Fibroblast of skin of right biceps (primary cell): ENCODE measurements at regions not wholly inside any gene's neighbourhood (a gene's known extent, or its start where the extent isn't known, plus 50 kb on each side); places are given as distances from the start of the nearest gene placed in this dataset.
A peak's percentile ranks its signal among the peaks of the same experiment; 100 is the strongest.

Experiments
- DNase-seq: peaks from one replicate; pipeline ENCODE4 v3.0.0-alpha.2; 2013

DNA sequence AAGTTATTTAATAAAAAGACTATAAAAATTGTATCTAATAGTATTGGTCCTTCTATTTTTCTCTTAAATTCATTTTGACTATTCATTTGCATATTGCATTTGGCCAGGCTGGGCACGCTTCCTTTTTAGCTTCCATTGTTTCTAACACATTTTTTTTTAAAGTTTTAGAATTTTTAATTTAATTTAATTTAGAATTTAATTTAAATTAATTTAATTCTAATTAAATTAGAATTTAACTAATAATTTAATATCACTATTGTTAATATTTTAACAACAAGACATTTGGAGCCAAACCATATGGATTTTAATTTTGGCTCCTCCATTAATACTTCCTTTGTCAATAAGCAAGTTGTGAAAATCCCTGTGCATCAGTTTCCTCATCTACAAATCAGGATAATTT, 856.9 kb upstream of the SEL1L start:
- DNase-seq, result no peak

DNA sequence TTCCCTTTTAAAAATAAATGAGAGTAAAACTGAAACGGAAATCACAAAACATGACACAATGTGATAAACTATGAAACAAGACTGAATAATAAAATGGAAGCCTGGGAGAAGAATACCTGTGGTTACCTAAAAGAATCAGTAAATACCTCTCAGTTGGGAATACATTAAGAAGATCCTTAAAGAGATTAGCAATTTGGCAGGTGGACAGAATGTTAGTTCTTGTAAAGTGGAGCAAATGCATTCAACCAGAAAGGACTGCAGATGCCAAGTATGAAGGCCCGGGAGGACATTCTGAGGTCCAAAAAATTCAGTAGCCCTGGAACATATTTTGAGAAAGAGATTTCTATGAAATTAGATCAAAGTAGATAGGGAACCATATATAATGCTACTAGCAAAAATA, 861.3 kb upstream of the SEL1L start:
- no peak for DNase-seq

DNA sequence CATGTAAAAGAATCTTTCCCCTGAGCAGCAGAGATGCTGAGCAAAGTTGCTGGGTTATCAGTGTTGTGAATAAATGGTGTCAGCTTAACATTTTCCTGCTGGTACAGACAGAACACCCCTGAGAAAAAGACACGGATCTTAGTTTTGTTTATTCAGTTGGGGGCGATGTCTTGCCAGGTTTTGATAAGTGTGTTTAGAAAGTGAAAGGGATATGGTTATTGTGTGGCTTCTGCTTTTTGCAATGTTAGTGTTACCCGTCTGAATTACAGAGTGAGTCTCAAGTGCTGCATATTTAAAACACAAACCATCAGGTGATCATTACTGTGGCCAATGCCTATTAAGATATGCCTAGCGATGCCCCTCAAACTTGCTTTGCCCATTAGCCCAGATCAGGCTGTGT, 864.6 kb upstream of the SEL1L start:
- DNase-seq, result no peak

DNA sequence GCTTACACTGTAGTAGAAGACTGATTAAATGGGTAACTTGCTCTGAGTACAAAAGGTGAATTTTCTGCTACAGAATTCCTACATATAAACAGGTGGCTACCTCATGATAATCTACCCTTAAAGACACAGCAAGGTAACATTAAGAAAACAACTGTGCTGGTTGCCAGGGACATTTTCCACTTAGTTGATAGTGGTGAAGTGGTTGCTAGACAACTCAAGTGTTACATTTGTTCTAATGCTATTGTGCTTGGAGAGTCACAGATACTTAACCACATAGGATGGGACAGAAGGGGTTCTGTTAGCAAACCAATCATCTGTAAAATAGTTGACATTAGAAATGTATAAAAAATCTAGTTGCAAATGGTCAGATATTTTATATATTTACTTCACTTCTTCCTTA, 870.3 kb upstream of the SEL1L start:
- no peak for DNase-seq

DNA sequence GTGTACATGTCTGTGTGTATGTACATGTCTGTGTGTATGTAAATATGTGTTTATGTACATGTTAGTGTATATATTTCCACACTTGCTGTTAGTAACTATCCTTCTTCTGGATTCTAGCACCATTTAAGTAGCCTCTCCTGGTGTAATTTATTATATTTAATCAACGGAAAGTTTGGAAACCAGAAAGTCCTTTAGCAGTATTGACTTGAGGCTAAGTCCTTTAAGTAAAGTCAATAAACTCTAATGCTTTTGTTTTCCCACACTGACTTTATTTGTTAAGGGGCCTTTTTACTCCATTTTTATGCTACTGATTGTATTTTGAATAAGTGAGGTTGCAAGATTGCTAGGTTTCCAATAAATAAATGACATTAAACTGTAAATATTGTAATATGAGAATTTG, 876.4 kb upstream of the SEL1L start:
- no peak for DNase-seq

DNA sequence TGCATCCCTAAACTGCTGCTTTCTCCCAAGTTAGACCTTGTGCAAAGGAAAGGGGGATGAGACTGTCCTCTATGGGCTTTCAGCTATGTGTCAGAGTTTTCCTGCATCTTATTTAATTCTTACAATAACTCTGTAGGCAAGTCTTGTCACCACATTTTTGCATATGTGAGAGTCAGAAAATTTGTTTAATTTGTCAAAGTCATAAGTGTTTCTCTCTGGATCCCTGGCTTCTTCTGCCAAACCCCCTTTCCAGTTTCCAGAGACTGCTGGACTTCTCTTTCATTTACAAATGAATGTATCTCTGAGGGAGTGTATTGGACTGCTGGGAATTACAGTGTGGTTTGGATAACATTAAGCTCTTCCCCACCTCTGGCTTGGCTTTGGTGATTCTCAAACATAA, 877.6 kb upstream of the SEL1L start:
- DNase-seq, result no peak

DNA sequence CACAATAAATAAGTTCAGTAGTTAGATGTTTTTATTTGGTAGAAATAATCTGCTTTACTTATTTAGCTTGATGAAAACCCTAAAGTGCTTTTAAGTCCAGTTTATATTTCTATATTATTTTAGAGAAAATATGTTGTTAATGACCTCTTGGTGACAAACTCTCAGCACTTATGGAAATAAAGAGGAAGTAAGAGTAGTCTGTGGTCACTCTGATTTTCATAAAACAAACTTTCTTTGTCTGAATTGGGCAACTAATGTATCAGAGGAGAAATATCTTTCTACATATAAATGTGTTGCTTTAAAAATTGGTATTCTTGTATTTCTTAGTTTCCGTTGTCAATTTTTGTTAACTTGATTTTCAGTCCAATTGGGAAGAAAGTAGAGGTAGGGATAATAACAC, 878.9 kb upstream of the SEL1L start:
- no peak for DNase-seq

DNA sequence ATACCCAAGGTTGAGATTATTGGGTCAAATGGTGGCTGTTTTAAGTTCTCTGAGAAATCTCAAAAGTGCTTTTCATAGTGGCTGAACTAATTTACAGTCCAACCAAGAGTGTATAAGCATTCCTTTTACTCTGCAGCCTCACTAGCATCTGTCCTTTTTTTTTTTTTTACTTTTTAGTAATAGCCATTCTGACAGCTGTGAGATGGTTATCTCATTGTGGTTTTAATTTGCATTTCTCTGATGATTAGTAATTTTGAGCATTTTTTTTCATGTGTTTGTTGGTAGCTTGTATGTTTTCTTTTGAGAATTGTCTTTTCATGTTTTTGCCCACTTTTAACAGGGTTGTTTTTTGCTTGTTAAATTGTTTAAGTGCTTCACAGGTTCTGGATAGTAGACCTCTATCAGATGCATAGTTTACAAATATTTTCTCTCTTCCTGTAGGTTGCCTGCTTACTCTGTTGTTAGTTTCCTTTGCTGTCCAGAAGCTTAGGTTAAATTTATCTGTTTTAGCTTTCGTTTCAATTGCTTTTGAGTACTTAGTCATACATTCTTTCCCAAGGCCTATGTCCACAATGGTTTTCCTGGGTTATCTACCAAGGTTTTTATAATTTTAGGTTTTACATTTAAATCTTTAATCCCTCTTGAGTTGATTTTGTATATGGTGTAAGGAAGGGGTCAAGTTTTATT, 881.3 kb upstream of the SEL1L start:
- DNase-seq, result no peak

DNA sequence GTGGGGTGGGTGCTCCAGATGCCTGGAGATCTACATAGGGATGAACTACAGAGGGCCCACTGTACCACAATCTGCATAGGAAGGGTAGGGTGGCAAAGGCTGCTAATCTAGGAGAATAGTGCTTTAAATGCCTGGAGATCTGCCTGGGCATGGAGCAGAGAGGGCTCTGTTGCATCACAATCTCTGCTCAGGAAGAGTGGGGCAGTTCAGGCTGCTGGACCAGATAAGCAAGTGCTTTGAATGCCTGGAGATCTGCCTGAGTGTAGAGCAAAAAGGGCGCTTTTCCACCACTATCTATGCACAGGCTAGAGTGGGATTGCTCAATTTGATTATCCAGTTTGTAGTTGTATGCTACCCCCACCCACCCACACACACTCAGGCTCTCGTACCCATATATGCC, 886.3 kb upstream of the SEL1L start:
- no peak for DNase-seq

DNA sequence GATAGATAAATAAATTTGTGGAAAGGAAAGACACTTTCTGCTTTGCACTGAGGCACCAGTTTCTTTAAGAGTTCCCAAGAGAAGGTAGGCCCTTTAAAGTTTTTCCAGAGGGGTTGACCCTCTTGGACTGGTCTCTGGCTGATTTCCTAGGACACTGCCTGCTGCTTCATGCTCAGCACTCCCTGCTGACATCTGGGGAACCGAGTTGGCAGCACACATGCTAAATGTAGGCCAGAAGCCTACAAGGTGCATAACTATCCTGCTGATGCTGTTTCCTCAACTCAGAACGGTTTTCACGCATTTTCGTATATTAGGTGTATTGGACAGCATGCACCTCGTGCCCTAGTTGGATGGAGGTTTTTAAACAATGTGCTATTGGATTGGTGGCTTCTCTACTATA, 887.2 kb upstream of the SEL1L start:
- no peak for DNase-seq

DNA sequence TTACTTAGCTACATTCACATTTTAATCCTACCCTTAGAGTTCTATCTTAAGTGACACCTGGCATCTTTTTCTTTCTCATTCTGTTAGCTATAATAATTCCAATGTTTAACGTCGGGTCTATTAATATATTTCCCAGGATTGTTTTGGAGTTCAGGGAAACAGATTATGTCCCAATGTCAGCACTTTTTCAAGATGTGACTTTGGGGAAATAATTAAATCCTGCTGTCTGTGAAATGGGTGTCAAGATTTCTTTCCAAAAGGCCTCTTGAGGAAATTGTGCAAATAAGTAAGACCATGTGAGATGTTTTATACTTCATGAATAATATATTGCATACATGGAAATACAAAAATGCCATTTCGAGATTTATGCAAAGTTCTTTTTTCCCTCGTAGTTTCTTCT, 887.6 kb upstream of the SEL1L start:
- no peak for DNase-seq

DNA sequence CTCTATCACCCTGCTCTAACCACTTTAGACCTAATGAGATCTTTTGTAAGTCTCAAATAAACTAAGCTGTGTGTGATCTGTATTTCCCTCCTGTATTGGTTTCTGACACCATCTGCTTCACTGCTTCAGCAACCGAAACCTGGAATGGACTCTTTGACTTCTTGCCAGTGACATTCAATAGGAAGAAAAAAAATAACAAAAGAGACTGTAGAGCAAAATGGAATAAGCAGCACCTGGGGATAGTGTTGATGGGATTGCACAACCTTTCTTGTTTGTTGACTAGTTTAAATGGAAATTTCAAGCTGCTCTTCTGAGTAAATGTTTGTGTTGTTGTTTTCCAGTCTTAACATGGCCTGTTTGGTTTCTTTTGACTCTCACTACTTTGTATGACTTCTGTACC, 888.6 kb upstream of the SEL1L start:
- DNase-seq, result no peak

DNA sequence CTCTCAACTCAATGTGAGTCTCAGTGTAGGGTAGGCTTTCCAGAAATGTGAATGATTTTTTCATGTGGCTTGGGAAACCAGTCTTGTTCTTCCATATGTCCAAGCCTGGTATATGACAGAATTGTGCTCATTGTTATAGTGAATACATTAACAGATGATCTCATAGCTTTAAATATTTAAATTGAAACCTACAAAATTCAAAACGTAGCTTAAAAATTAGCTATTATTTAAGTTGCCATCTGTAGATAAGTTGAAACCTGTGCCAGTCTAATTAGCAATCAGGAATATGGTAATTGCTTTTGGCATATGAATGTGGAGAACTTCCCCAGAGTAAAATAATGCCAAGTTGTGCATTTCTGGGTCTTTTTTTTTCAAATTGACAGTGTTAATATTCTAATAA, 891.6 kb upstream of the SEL1L start:
- no peak for DNase-seq

DNA sequence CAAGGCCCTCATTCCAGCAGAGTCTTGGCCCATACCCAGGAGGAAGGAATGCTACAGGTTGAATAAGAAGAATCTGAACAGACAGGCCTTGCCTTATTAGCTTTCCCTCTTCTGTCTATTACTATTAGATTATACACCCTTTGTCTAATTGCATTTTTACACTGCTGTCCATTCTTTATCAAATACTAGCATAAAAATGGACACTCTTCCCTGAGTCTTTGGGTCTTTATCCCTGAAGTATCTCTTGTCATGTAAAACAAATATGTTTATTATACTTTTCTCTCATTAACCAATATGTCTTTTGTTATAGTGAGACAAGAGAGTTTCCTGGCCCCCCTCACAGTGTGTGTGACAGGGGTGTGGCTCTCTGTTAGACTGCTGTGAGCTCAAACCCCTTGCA, 897.4 kb upstream of the SEL1L start:
- no peak for DNase-seq

DNA sequence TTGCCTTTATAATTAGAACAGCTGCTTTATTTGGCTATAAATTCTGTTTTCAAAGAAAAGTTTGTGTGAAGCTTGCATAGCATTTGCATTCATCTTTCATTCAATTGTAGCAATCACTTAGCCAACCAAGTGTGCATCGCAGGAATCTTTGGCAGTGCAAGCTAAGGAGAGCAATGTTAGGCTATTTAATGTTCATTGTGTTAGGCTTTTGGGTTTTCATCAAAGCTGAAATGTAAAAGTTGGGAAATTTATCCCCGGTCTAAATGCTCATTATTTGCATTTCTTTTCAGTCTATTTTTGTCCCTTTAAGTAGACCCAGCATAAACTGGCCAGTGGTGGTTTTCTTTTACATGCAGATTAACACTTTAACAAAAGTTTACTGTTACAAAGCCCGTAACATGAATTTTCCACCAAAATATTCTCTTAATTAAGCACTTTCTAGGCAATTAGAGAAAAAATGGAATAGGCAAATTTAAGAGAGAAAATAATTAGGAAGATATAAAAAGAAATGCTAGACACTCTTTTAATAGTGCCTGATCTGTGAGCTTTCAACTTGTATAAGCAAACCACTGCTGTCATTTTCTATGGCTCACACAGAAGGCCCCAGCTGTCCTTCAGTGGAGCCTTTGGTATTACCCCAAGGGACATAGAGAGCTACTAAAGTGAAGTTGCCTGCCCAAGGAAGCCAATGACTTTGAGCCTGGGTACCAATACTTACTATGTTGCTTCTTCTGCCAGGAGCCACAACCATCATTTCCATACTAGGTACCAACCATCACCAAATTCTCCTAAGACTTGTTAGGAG, 898.9 kb upstream of the SEL1L start:
- DNase-seq, result no peak

DNA sequence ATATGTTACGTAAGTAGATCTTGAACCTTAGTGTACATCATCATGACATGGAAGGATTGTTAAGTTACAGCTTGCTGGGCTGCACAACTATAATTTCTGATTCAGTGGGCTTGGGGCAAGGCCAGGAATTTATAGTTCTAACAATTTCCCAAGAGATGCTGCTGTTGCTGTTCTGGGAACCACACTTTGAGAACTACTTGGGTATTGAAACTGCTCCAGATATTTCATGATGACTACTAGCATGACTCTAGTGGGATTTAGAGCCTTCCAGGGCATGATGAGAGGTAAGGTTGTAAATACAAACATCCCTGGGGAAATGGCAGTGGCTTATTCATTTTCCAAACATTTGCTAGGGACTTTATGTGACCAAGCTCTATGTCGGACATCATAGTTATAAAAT, 904.8 kb upstream of the SEL1L start:
- peak; percentile 58 for DNase-seq

DNA sequence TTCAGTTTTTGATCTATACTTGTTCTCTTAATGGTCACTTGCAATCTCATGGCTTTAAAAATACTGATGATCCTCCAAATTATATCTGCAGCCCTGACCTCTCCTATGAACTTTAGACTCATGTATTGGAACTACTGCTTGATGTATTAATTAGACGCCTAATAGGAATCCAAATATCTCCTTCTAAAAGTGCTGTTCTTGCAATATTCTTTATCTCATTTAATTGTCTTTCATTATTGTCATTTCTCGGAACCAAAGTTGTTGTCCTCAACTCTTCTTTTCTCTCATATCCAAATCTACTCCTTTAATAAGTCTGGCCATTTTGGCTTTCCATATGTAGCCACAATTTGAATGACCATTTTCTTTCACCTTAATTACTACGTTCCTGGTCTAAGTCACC, 907.6 kb upstream of the SEL1L start:
- DNase-seq, result no peak

DNA sequence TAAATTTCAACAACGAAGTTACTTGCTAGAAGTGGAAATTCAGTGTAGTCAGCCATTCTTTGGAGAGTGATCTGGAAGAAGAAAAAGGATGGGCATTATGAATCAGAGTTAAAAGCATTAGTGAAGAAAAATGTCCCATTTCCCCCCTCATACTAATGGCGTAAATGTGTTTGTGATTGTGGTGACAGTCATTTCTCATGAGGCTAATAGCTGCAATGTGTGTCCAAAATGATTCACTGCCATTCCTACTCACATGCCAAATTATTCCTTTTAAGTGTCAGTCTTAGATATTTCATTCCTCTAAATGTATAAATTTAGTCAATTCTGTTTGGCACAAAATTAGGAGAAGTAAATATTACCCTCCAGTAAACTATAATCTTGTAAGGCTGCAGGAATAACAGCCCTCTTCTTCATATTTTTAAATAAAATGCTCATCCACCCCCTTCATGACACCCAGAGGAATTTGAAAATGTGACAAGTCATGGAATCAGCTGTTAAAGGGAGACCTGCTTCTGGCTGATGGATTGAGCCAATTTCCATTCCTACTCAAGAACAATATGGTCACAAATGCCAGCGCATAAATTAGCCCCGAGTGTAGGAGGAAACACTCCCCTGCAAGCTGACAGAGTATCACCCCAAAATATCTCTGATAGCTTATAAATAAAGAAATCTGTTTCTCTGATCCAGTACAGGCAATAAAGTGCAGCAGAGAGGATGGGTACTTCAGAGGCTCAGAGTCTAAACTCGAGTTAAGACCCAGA, 912.3 kb upstream of the SEL1L start:
- DNase-seq, result peak; percentile 36

DNA sequence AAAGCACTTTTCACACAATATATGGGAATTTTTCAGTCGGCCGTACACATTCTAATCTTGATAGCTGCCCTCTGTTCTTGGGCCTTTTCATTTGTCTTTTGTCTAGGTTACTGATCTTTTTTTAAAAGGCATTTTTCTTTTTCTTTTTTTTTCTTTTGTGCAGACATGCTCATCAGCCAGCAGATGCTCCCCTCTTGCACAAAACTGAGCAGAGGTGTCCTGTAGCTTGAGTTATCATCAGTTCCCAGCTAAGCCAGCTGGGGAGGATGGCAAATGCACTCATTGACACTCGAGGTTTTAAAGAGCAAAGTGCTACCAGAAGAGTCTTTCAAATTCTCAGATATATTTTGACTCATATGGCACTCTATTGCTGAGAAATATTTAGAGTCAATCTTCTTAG, 913.9 kb upstream of the SEL1L start:
- no peak for DNase-seq

DNA sequence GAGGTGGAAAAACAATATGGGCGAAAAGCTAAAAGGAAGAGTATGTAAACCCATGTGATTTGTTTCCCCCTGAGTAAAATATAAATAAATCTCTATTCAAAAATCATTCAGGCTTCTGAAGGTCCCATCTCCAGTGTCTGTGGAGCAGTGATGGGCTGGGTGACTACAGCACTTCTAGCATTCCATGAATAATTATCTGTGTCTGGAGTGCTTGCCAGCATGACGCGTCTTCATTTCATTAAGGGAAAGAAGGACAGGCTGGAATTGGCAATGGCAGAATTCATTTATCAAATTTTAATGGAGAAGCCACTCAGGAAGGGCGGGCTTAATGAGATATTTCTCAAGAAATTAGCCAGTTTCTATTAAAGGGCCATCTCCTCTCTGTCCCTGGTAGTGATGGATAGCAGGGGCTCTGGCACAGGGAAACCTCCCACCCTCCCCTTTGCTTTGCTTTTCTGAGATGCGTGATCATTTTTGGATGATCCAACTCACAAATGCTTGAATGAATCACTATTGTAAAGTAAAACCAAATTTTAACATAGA, 916.3 kb upstream of the SEL1L start:
- DNase-seq, result peak; percentile 33

DNA sequence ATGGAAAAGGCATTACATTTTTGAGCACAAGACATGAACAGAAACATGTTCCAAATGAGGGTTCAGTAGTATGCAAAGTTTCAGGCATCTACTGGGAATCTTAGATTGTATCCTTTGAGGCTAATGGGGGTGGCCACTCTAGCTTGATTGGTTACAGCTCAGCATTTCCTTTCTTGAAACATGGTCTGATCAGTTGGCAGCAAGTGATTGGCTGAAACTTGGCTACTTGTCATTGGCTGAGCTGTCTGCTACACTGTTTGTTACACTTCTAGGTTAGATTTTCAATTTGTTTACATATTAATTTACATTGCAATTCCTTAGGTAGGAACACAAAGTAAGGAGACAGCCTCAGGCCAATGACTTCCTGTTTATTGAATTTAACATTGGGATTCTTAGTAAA, 918.0 kb upstream of the SEL1L start:
- DNase-seq, result no peak

DNA sequence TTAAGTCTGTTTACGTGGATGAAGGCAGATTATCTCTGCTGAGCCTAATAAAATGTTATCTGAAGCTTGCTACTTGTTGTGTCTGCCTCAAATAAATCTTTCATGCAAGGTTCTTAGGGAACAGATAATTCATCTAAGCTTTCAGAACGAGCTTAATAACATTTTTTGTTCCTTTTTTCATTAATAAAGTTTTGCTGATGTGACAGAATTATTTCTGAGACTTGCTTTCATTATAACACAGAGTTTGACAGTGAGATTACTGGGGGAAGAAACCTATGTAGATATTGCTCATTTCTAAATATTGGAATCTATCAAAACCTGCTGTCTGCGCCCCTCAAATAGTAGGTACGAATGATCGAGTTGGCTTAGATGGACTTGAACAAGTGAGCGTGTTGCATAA, 948.7 kb upstream of the SEL1L start:
- no peak for DNase-seq

DNA sequence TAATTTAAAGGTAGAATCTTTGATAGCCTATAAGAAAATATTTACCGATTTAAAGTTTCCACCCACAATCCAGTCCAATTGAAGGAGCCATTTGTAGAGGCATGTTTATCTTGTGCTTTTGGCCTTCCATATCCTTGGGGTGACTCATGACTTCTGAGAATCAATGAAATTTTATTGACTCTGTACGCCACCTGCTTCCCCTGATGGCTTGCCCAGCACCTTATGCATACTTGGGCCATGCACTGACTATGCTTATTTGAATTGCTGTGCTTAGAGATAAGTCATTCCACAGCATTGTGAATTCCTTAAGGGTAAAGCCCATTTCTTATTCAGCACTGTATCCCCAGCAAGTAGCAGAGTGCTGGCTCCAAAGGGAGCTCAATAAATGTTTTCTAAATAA, 954.8 kb upstream of the SEL1L start:
- no peak for DNase-seq

DNA sequence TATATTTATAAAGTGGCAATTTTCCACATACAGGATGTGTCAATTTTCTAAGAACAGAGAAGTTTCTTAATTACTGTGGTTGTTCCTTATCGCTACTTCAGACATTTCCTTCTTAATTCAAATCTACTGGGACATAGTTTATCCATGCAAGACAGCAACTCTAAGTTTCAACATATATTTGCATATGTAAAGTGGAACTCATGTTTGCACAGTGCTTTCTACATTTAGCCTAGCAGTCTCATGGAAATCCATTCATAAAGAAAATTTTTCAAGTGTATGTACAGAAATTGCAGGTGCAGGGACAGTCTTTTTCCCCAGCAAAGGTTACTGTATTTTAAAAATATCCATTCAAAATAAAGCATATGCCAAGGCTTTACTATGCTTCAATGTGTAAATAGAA, 956.7 kb upstream of the SEL1L start:
- no peak for DNase-seq
